ENCODE measurements at regions not wholly inside any gene's neighbourhood (a gene's known extent, or its start where the extent isn't known, plus 50 kb on each side); places are given as distances from the start of the nearest gene placed in this dataset.

DNA sequence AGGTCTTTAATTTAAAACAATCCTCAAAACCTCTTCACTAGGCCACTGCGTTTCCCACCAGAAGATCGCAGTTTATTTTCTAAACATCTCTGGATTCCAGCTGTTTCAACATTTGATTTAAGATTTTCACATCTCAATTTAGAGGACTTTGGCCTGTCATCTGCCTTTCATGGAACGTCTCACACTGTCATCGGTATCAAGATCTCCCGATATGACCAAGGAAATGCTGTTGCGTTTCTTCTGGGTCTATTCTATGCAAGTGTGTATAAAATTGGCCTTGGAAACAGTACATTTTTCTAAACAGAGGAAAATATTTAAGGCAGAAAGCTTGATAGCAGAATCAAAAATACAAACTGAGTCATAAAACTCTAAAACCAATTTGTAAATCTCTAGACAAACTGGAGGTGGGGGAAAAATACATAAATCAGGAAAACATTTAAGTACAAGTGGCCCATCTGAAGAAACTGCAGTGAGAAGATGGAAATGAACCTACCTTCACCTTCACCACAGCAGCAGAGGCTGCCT is 53.6 kb upstream of the SIMC1 start:
- TF ChIP-seq, protein P1, sequence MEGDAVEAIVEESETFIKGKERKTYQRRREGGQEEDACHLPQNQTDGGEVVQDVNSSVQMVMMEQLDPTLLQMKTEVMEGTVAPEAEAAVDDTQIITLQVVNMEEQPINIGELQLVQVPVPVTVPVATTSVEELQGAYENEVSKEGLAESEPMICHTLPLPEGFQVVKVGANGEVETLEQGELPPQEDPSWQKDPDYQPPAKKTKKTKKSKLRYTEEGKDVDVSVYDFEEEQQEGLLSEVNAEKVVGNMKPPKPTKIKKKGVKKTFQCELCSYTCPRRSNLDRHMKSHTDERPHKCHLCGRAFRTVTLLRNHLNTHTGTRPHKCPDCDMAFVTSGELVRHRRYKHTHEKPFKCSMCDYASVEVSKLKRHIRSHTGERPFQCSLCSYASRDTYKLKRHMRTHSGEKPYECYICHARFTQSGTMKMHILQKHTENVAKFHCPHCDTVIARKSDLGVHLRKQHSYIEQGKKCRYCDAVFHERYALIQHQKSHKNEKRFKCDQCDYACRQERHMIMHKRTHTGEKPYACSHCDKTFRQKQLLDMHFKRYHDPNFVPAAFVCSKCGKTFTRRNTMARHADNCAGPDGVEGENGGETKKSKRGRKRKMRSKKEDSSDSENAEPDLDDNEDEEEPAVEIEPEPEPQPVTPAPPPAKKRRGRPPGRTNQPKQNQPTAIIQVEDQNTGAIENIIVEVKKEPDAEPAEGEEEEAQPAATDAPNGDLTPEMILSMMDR (IDR thresholded peaks at IDR 0.05) = no peak
- TF ChIP-seq CHD4 (IDR thresholded peaks at IDR 0.05; ENCODE audit: borderline replicate concordance) (no peak), RFX5 (IDR thresholded peaks at IDR 0.05) (no peak), CHD2 (IDR thresholded peaks at IDR 0.05; ENCODE audit: low read length, partially characterized antibody) (no peak), POLR2A (IDR thresholded peaks at IDR 0.05; ENCODE audit: low read length) (no peak), EP300 (IDR thresholded peaks at IDR 0.05) (no peak), MAX (IDR thresholded peaks at IDR 0.05) (no peak), RCOR1 (IDR thresholded peaks at IDR 0.05; ENCODE audit: low read depth, low read length) (no peak)
- TF ChIP-seq, protein P2, sequence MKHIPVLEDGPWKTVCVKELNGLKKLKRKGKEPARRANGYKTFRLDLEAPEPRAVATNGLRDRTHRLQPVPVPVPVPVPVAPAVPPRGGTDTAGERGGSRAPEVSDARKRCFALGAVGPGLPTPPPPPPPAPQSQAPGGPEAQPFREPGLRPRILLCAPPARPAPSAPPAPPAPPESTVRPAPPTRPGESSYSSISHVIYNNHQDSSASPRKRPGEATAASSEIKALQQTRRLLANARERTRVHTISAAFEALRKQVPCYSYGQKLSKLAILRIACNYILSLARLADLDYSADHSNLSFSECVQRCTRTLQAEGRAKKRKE (CRISPR knock-in tag; IDR thresholded peaks at IDR 0.05; ENCODE audit: low read depth) = no peak
